Astrocyte of the spinal cord (primary cell): ENCODE measurements at regions not wholly inside any gene's neighbourhood (a gene's known extent, or its start where the extent isn't known, plus 50 kb on each side); places are given as distances from the start of the nearest gene placed in this dataset.

Experiments
- DNase-seq: peaks from one replicate; pipeline ENCODE4 v3.0.0; 2011; ENCODE audit warnings: low read depth, low spot score
- H3K4me3 ChIP-seq: 2 replicates; pipeline ENCODE4 v1.5.1; 2011; ENCODE audit warnings: low read depth, mild to moderate bottlenecking, low read length, moderate library complexity
- in situ Hi-C: cut with HindIII; loops from 2 replicates; pipeline ENCODE4 v1.10.0; 2017; ENCODE audit warnings: low sequenced_read_pairs
- TF ChIP-seq, protein P1 (sequence below): IDR thresholded peaks from 2 replicates; pipeline ENCODE4 v1.5.1; 2012; ENCODE audit warnings: low read depth, mild to moderate bottlenecking, low read length, inconsistent platforms

DNA sequence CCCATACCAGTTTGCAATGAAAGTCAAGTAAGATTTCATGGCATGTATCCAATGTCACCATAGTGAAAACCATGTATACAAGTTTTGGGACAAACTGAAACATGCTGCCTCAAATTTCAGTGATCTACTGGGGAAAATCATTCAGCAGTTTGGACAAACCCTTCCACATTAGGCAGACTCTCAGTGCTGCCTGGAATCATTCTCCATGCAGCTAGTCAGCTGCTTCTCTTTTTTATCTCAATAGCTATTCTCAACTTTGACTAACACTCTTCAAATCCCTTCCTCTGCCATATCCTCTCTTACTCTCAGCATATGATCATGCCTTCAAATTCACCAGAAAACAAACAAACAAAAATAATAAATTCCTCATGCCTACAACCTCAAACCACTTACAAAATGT is 323.3 kb downstream of the MAN2A1 start:
- H3K4me3 ChIP-seq, result no peak overlapping the region
- TF ChIP-seq, protein P1, sequence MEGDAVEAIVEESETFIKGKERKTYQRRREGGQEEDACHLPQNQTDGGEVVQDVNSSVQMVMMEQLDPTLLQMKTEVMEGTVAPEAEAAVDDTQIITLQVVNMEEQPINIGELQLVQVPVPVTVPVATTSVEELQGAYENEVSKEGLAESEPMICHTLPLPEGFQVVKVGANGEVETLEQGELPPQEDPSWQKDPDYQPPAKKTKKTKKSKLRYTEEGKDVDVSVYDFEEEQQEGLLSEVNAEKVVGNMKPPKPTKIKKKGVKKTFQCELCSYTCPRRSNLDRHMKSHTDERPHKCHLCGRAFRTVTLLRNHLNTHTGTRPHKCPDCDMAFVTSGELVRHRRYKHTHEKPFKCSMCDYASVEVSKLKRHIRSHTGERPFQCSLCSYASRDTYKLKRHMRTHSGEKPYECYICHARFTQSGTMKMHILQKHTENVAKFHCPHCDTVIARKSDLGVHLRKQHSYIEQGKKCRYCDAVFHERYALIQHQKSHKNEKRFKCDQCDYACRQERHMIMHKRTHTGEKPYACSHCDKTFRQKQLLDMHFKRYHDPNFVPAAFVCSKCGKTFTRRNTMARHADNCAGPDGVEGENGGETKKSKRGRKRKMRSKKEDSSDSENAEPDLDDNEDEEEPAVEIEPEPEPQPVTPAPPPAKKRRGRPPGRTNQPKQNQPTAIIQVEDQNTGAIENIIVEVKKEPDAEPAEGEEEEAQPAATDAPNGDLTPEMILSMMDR, result no peak
- in situ Hi-C loops, result no loop called here
- no peak for DNase-seq

DNA sequence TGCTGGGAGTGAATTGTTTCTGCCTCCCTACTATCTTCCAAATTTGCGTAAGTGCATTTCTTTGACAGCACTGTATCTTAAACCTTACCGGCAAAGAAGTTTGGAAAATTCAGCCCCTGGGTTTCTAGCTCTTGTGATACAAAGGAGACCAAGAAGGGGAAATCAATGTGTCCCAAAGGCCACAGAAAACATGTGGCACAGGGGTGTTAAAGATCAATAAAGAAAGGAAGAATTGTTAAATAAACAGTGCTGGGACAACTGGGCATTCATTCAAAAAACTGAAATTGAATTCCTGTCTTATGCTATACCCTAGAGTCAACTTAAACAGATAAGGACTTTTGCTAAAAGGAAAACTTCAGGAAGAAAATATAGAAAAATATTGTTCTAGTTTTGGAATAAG is 328.1 kb downstream of the MAN2A1 start:
- TF ChIP-seq, protein P1, result no peak
- no peak overlapping the region for H3K4me3 ChIP-seq
- DNase-seq, result no peak
- in situ Hi-C loops, result no loop called here

DNA sequence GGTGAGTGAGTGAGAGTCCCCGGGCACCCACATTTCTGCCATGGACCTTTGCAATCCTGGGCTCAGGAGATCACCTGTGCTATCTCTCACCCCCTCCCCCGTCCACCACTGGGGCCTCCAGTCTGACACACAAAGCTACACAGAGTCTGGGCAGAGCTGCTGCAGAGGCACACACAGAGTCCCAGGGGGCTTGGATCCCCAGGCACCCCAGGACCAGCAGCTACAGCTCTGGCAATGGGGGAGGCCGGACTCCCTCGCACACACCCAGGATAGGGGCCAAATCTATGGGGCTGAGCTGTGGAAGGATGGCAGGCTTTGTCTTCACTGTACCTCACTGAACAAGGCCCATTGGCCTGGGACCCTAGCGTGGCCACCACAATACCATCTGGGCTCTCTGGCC is 328.8 kb downstream of the MAN2A1 start:
- TF ChIP-seq, protein P1, result no peak
- no peak for DNase-seq

DNA sequence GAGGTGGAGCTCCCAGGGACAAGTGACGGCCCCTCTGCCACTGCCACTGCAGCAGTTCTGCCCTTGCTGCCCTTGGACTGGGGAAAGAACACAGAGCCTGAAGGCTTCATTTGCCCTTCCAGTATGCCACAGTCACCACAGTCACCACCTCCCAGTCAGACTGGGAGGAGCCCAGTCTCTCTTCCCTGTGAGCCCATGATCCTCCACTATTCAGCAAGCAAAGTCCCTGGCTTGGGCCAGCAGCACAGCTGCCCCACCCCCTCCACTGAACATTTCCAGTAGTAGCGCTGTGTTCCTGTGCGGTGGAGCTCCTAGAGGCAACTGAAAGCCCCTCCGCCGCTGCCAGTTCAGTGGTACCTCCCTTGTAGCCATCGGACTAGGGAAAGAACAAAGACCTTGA is 329.4 kb downstream of the MAN2A1 start:
- in situ Hi-C loops, result no loop called here
- H3K4me3 ChIP-seq, result no peak overlapping the region

More for the DNA sequence above, 328.8 kb downstream of the MAN2A1 start:
- H3K4me3 ChIP-seq, result no peak overlapping the region
- in situ Hi-C loops, result no loop called here

DNA sequence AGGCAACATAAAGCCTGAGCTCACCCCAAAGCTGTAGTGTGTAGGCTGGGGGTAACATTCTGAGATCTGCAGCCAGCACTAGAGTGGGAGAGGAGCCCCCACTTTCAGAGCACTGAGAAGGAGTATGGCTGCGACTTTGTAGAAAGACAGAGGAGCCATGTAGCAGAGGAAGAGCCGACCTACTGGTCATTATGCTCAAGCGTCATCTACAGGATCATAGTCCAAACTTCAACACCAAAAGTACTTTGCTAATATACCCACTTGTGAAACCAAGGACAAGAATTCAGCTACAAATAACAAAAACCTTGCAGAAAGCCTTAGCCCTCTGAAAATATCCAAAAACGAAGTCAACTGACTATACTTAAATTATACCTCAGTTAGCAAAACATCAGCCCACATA is 330.1 kb downstream of the MAN2A1 start:
- in situ Hi-C loops, result no loop called here

More for the DNA sequence above, 329.4 kb downstream of the MAN2A1 start:
- DNase-seq, result no peak
- TF ChIP-seq, protein P1, result no peak

DNA sequence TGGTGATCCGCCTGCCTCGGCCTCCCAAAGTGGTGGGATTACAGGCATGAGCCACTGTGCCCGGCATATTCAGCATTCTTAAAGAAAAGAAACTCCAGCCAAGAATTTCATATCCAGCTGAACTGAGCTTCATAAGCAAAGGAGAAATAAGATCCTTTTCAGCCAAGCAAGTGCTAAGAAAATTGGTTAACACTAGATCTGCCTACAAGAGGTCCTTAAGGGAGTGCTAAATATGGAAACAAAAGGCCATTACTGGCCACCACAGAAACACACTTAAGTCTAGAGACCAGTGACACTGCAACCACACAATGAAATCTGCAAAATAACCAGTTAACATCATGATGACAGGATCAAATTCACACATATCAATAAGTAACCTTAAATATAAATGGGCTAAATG is 331.5 kb downstream of the MAN2A1 start:
- no peak overlapping the region for H3K4me3 ChIP-seq
- TF ChIP-seq, protein P1, result no peak
- DNase-seq, result no peak
- in situ Hi-C loops, result no loop called here

More for the DNA sequence above, 330.1 kb downstream of the MAN2A1 start:
- TF ChIP-seq, protein P1, result no peak
- no peak overlapping the region for H3K4me3 ChIP-seq
- DNase-seq, result no peak

DNA sequence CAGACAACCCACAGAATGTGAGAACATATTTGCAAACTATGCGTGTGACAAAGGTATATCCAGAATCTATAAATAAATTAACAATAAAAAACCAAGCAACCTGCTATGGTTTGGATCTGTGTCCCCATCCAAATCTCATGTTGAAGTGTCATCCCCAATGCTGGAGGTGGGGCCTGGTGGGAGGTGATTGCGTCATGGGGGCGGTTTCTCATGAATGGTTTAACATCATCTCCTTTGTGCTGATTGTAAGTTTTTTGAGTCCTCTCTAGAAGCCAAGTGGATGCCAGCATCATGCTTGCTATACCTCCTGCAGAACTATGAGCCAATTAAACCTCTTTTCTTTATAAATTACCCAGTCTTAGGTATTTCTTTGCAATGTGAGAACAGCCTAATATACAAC is 335.4 kb downstream of the MAN2A1 start:
- no peak overlapping the region for H3K4me3 ChIP-seq
- no peak for DNase-seq
- TF ChIP-seq, protein P1, result no peak
- in situ Hi-C loops, result no loop called here
